HepG2 (cell line): ENCODE measurements at regions not wholly inside any gene's neighbourhood (a gene's known extent, or its start where the extent isn't known, plus 50 kb on each side); places are given as distances from the start of the nearest gene placed in this dataset.

Source experiments
- ATAC-seq: fragments of 200-7000 bp; cut with Tn5 transposase; 3 replicates; pipeline ENCODE4 v1.9.1; 2020; ENCODE audit warnings: mild to moderate bottlenecking, moderate library complexity
- BruUV-seq: library from RNA; stranded (reverse); fragments of 400-500 nt; replicated peaks from 2 replicates; lab custom pipeline; 2021; lab: Mats Ljungman, UMichigan
- CTCF ChIA-PET: fragments of 300-600 bp; formaldehyde crosslinking; extraction: SDS; loops from one replicate; lab custom pipeline; 2021; ENCODE audit warnings: low total read pairs, inconsistent platforms, low intra/inter-chr PET ratio; lab: Yijun Ruan, JAX
- POLR2A ChIA-PET: fragments of 350-600 bp; sonication (Branson Sonifier 250); formaldehyde crosslinking; loops from one replicate; lab custom pipeline; 2020; ENCODE audit warnings: antibody characterized with exemption, inconsistent platforms; lab: Yijun Ruan, JAX
- DNase-seq: peaks from one replicate; pipeline ENCODE4 v3.0.0-alpha.2; 2015; ENCODE audit warnings: low spot score
- FAIRE-seq: peaks from 3 replicates; lab custom pipeline; 2011; peaks lifted over from hg19 to GRCh38; lab: Jason Lieb, UNC
- H2AFZ ChIP-seq: one replicate; pipeline ENCODE4 v1.6.1; 2011; ENCODE audit warnings: low read length, inconsistent platforms
- H3K27ac ChIP-seq: fragments of 300-600 bp; 3 replicates; pipeline ENCODE4 v1.8.0; 2011; ENCODE audit warnings: mixed run types, mild to moderate bottlenecking, mixed read lengths, low read length, inconsistent platforms; ENCODE audit not compliant: insufficient read depth; ENCODE audit errors: extremely low read length
- H3K27me3 ChIP-seq, 2 experiments: fragments of 200-600 bp in 1 of 2; 2 replicates in 1 of 2; 3 replicates in 1 of 2; pipeline versions ENCODE4 v1.6.0 to v1.8.0; 2011; ENCODE audit warnings: low read length in 2 of 2, mild to moderate bottlenecking in 2 of 2, moderate library complexity in 2 of 2, inconsistent platforms in 1 of 2; ENCODE audit not compliant: insufficient read depth in 2 of 2, control insufficient read depth in 1 of 2
- H3K36me3 ChIP-seq, 2 experiments: fragments of 200-600 bp in 1 of 2; replicated peaks in 1 of 2; 2 replicates in 1 of 2; 3 replicates in 1 of 2; pipeline versions ENCODE4 v1.5.1 to v1.8.0; 2011; ENCODE audit warnings: low read length in 2 of 2, inconsistent platforms in 1 of 2; ENCODE audit not compliant: insufficient read depth in 2 of 2, control insufficient read depth in 1 of 2
- H3K4me1 ChIP-seq: 2 replicates; pipeline ENCODE4 v1.5.1; 2012; ENCODE audit warnings: low read length, inconsistent platforms; ENCODE audit not compliant: insufficient read depth
- H3K4me2 ChIP-seq: 2 replicates; pipeline ENCODE4 v1.6.0; 2011; ENCODE audit warnings: low read depth, low read length, inconsistent platforms
- H3K4me3 ChIP-seq, 3 experiments: fragments of 200-600 bp in 1 of 3; sonication (generic), shearing (Covaris generic) in 1 of 3; replicated peaks in 1 of 3; 2 replicates each; pipeline ENCODE4 v1.5.1; 2011 to 2016; ENCODE audit warnings: low read length in 3 of 3, inconsistent platforms in 2 of 3, low read depth in 2 of 3, mild to moderate bottlenecking in 2 of 3, control low read depth in 1 of 3, mixed read lengths in 1 of 3; ENCODE audit not compliant: insufficient read depth in 1 of 3
- H3K79me2 ChIP-seq: one replicate; pipeline ENCODE4 v1.6.1; 2011; ENCODE audit warnings: low read length, inconsistent platforms; ENCODE audit not compliant: insufficient read depth
- H3K9ac ChIP-seq: 2 replicates; pipeline ENCODE4 v1.6.0; 2011; ENCODE audit warnings: mild to moderate bottlenecking, low read depth, low read length, inconsistent platforms; ENCODE audit not compliant: insufficient read depth
- H3K9me3 ChIP-seq: 2 replicates; pipeline ENCODE4 v1.5.1; 2012; ENCODE audit warnings: mild to moderate bottlenecking, low read length
- H4K20me1 ChIP-seq: 2 replicates; pipeline ENCODE4 v1.6.0; 2011; ENCODE audit warnings: inconsistent platforms, mild to moderate bottlenecking, low read length, moderate library complexity; ENCODE audit not compliant: insufficient read depth
- ARNT ChIP-seq: fragments of 450-650 bp; IDR thresholded peaks from 2 replicates; pipeline ENCODE4 v1.6.1; 2017
- CEBPB ChIP-seq: IDR thresholded peaks from 2 replicates; pipeline ENCODE4 v1.6.1; 2011; ENCODE audit warnings: low read depth, low read length, improper control_type of control experiment, borderline replicate concordance
- ELF1 ChIP-seq: sonication (generic); formaldehyde crosslinking; IDR thresholded peaks from 2 replicates; pipeline ENCODE4 v1.4.0; 2020; ENCODE audit warnings: missing genetic modification reagents
- GTF2F1 ChIP-seq: fragments of 150-350 bp; IDR thresholded peaks from 2 replicates; pipeline ENCODE4 v1.6.1; 2014; ENCODE audit warnings: low read length
- HDAC2 ChIP-seq: sonication (generic); formaldehyde crosslinking; IDR thresholded peaks from 2 replicates; pipeline ENCODE4 v1.4.0; 2020; ENCODE audit warnings: missing genetic modification reagents
- JUNB ChIP-seq: sonication (generic); formaldehyde crosslinking; IDR thresholded peaks from 2 replicates; pipeline ENCODE4 v1.8.0; 2022; ENCODE audit warnings: missing genetic modification reagents, mild to moderate bottlenecking, borderline replicate concordance
- KLF13 ChIP-seq: sonication (generic); formaldehyde crosslinking; IDR thresholded peaks from 2 replicates; pipeline ENCODE4 v1.4.0; 2020; ENCODE audit warnings: mild to moderate bottlenecking, missing genetic modification reagents
- MAFK ChIP-seq, 2 experiments: IDR thresholded peaks in 1 of 2; conservative IDR thresholded peaks in 1 of 2; 2 replicates each; pipeline ENCODE4 v1.6.1; 2011; ENCODE audit warnings: improper control_type of control experiment in 2 of 2, low read length in 2 of 2
- NFYC ChIP-seq: IDR thresholded peaks from 2 replicates; pipeline ENCODE4 v1.6.1; 2016; ENCODE audit warnings: missing genetic modification reagents, missing compliant biosample characterization
- PLSCR1 ChIP-seq: sonication (generic); formaldehyde crosslinking; IDR thresholded peaks from 2 replicates; pipeline ENCODE4 v1.5.0; 2020; ENCODE audit warnings: missing genetic modification reagents, mild to moderate bottlenecking, borderline replicate concordance
- PTBP1 ChIP-seq: fragments of 200-400 bp; formaldehyde crosslinking; IDR thresholded peaks from 2 replicates; pipeline ENCODE4 v1.6.1; 2018; ENCODE audit warnings: low read length, low read depth; ENCODE audit not compliant: poor library complexity, severe bottlenecking
- REST ChIP-seq, 2 experiments: IDR thresholded peaks; 2 replicates each; pipeline ENCODE4 v1.6.1; 2011 to 2012; ENCODE audit warnings: low read length in 2 of 2, borderline replicate concordance in 1 of 2, low read depth in 1 of 2, mild to moderate bottlenecking in 1 of 2, moderate library complexity in 1 of 2
- RXRA ChIP-seq: sonication (generic); formaldehyde crosslinking; IDR thresholded peaks from 2 replicates; pipeline ENCODE4 v1.5.1; 2020; ENCODE audit warnings: missing genetic modification reagents
- SMAD9 ChIP-seq: sonication (generic); formaldehyde crosslinking; IDR thresholded peaks from 2 replicates; pipeline ENCODE4 v1.5.1; 2020; ENCODE audit warnings: mild to moderate bottlenecking, missing genetic modification reagents
- SYNCRIP ChIP-seq: fragments of 200-400 bp; formaldehyde crosslinking; IDR thresholded peaks from 2 replicates; pipeline ENCODE4 v1.6.1; 2018; ENCODE audit warnings: mild to moderate bottlenecking, low read depth, low read length; ENCODE audit not compliant: insufficient read depth
- TRIM24 ChIP-seq: sonication (generic); formaldehyde crosslinking; IDR thresholded peaks from 2 replicates; pipeline ENCODE4 v1.8.0; 2022; ENCODE audit warnings: mild to moderate bottlenecking, missing genetic modification reagents
- ZBTB43 ChIP-seq: sonication (generic); formaldehyde crosslinking; conservative IDR thresholded peaks from 2 replicates; pipeline ENCODE4 v1.4.0; 2020; ENCODE audit warnings: missing genetic modification reagents
- ZMYM4 ChIP-seq: sonication (generic); formaldehyde crosslinking; IDR thresholded peaks from 2 replicates; pipeline ENCODE4 v1.8.1; 2023; ENCODE audit warnings: mild to moderate bottlenecking, missing genetic modification reagents
- ZNF124 ChIP-seq: sonication (generic); formaldehyde crosslinking; IDR thresholded peaks from 2 replicates; pipeline ENCODE4 v1.4.0; 2020; ENCODE audit warnings: missing genetic modification reagents
- ZNF180 ChIP-seq: sonication (generic); formaldehyde crosslinking; IDR thresholded peaks from 2 replicates; pipeline ENCODE4 v1.4.0; 2020; ENCODE audit warnings: low read depth, missing genetic modification reagents, borderline replicate concordance
- ZNF570 ChIP-seq: sonication (generic); formaldehyde crosslinking; IDR thresholded peaks from 2 replicates; pipeline ENCODE4 v1.4.0; 2020; ENCODE audit warnings: mild to moderate bottlenecking, missing genetic modification reagents, borderline replicate concordance
- ZSCAN25 ChIP-seq: sonication (generic); formaldehyde crosslinking; IDR thresholded peaks from 2 replicates; pipeline ENCODE4 v1.8.0; 2022; ENCODE audit warnings: mild to moderate bottlenecking, missing genetic modification reagents
- WGBS: methylation state at CpG from one replicate; pipeline ENCODE4 v1.1.6; 2017; ENCODE audit warnings: low lambda C conversion rate; 5-methylcytosine and 5-hydroxymethylcytosine counted together
- in situ Hi-C: cut with HindIII; loops from 2 replicates; pipeline ENCODE4 v1.10.0; 2017; ENCODE audit warnings: low pct_unique_long_range_greater_than_20kb; ENCODE audit not compliant: extremely low pct_ligation_motif_present
- intact Hi-C: fragments of 100-400 bp; cut with micrococcal nuclease; formaldehyde crosslinking; loops from one replicate; pipeline ENCODE4 v1.10.0; 2022; ENCODE audit not compliant: unreplicated experiment

GRCh38 chr16:54722210-54722676 is 208.4 kb upstream of the IRX5 start:
- FAIRE-seq: no peak
- Histone ChIP-seq H3K9ac (no peak overlapping the region), H3K9me3 (no peaks in the 10 kb centered on the region), H3K36me3 (no peaks in the 10 kb centered on the region), H2AFZ (no peak overlapping the region), H3K4me3 (no peak overlapping the region), H3K79me2 (no peaks in the 10 kb centered on the region), H3K27ac (no peak overlapping the region), H4K20me1 (no peaks in the 10 kb centered on the region), H3K4me1 (peaks cover 19% of the 10 kb centered on the region), H3K4me2 (no peak overlapping the region), H3K27me3 (no peaks in the 10 kb centered on the region; a peak in 2 of 5 replicates)
- ChIA-PET CTCF (no interaction called here), POLR2A (no interaction called here)
- BruUV-seq: no TSS peak
- in situ Hi-C loops: no loop called here
- peak; percentile 93 for ATAC-seq
- intact Hi-C loops: no loop called here
- 3% methylated on average over 2 of the region's 2 CpGs for WGBS
- peak; percentile 11 for DNase-seq
- no peak for TF ChIP-seq MAFK (conservative IDR thresholded peaks at IDR 0.05 in 1 of 2, IDR thresholded peaks at IDR 0.05 in 1 of 2; ENCODE audit: low read length in 2 of 2)
- no peak for TF ChIP-seq REST (IDR thresholded peaks at IDR 0.05; ENCODE audit: borderline replicate concordance in 1 of 2, low read depth in 1 of 2, low read length in 2 of 2)
- TF ChIP-seq ZMYM4: 0 out of 2 replicates have a peak, but pooled peaks have one; percentile 34
- TF ChIP-seq RXRA (CRISPR knock-in tag): no peak
- TF ChIP-seq PTBP1: no peak
- no peak for TF ChIP-seq HDAC2 (CRISPR knock-in tag)
- TF ChIP-seq SMAD9 (CRISPR knock-in tag): no peak
- TF ChIP-seq JUNB (CRISPR knock-in tag): no peak
- no peak for TF ChIP-seq GTF2F1
- no peak for TF ChIP-seq ZNF570
- no peak for TF ChIP-seq PLSCR1
- TF ChIP-seq ARNT: no peak
- no peak for TF ChIP-seq CEBPB
- TF ChIP-seq TRIM24: peak; percentile 71; the same call in 1 of the 2 replicates
- no peak for TF ChIP-seq KLF13 (CRISPR knock-in tag)
- TF ChIP-seq ZNF124 (CRISPR knock-in tag): no peak
- TF ChIP-seq SYNCRIP: no peak
- TF ChIP-seq NFYC: no peak
- TF ChIP-seq ZNF180 (CRISPR knock-in tag): no peak
- TF ChIP-seq ZSCAN25 (CRISPR knock-in tag): no peak
- TF ChIP-seq ZBTB43: no peak
- no peak for TF ChIP-seq ELF1 (CRISPR knock-in tag)
